G401.6 (cell line): ENCODE measurements at regions not wholly inside any gene's neighbourhood (a gene's known extent, or its start where the extent isn't known, plus 50 kb on each side); places are given as distances from the start of the nearest gene placed in this dataset.

ENCODE experiments used
- FAIRE-seq: peaks from 2 replicates; lab custom pipeline; 2012; peaks lifted over from hg19 to GRCh38; lab: Jason Lieb, UNC

DNA sequence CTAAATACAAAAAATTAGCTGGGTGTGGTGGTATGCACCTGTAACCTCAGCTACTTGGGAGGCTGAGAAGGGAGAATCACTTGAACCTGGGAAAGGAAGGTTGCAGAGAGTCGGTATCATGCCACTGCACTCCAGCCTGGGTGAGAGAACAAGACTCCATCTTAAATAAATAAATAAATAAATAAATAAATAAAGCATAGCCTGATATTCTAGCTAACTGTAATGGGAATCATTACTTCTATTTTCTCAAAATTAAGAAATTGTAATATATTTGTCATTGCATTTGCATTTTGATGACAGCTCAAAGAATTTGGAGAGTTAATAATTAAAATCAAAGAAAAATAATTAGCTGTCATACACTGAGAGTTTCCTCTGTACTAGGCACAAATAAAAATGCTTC is 561.1 kb downstream of the EFNB2 start:
- FAIRE-seq = no peak

DNA sequence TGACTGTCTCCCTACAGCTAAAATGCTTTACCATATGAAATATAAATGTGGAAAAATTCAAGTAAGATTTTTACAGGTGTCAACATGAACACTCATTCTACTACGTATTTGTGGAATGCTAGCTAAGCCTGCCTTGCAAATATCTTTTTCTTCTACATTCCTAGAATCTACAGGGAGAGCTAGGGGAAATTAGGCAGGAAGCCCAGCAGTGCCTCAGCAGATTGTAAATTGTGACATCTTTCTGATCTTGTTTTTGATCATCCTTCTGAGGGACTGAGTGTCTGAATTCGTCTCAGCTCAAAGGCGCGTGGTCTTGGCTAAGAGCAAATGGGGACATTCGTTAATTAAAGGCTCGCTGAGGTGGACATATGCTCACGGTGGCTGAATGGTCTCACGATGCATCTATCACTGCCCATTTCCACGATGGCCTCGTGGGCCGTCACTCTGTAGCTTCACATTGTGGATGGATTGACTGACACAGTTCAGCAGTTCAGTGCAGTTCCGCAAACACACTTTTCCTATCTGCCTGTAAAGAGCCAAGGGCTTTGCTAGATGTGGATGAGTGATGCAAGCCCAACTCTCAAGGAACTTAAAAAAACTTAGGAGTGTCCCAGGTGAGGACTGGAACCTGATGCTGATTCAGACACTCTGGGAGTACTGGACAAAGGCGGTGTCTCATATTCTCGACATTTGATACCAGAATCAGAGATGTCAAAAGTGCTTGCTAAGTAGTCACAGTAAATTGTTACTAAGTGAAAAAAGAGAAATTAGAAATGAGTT is 562.5 kb downstream of the EFNB2 start:
- FAIRE-seq = no peak

DNA sequence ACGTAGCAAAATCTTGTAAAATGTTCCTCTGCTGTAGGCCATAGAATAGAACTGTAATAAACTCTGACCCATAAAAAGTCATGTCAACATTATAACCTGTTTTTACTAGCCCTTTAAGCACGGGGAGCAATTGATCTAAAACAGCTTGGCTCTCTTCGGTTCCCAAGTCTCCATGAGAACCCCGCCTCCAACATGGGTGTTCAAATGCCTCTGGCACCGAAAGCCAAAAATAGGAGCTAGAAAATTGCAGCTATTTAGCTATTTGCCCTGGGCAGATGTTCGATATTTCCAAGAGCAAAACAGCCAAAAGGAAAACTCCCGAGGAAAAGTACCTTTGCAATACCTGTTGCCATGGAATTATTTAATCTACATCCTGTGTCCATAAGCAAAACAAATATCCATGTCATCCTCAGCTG is 563.1 kb downstream of the EFNB2 start:
- no peak for FAIRE-seq

DNA sequence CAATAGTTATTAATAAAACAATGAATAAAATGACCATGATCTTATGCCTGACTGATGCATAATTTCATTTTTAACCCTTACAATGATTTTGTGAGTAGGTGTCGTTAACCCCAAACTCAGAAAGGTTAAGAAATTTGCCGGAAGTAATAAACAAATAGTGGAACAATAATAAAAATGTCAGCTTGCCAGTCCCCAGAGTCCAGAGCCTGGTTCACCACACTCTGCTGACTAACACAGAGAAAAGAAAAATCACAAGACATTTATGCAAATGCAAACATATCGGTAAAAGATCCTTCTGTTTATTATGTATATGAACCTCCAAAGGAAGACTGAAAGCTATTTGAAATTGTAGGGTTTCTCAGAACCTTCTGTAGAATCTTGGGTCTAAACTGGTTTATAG is 563.7 kb downstream of the EFNB2 start:
- FAIRE-seq = no peak

DNA sequence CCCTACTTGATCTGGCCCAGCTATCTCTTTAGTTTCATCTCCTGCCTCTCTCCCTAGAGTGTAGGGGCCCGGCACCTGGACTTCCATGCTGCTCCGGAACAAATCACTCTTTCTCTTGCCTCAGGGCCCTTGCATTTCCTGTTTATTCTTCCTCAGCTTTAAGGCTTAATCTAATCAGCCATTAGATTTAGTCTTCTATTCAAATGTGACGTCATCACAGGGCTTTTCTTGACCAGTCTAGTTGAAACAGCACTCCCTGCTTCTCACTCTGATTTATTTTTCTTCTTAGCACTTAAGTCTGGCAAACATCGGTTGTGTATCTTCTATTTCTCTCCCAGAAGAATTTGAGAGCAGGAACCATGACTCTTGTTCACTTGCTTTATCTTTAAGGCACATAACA is 564.1 kb downstream of the EFNB2 start:
- no peak for FAIRE-seq

GRCh38 chr13:105969761-105970160 is 565.7 kb downstream of the EFNB2 start:
- no peak for FAIRE-seq

GRCh38 chr13:105965910-105966309 is 569.6 kb downstream of the EFNB2 start:
- FAIRE-seq = no peak

GRCh38 chr13:105962080-105962479 is 573.4 kb downstream of the EFNB2 start:
- FAIRE-seq = no peak

DNA sequence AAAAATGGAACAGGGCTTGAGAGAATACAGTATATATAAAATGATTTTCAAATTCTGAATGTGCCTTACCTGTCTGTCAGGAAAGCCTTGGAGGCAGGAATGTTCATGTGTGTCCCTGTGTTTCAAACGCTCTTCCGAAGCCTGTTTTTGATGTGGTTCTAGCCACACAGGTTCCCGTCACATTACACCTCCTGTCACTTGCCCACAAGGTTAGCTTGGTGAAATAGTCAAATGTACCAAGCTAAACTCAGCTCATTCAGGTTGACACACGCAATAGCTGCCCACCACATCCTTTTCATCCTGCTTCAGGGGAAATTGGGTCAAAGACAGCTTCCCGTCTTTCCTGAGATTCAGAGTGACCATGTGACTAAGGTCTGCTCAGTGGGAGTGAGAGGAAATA is 574.0 kb downstream of the EFNB2 start:
- FAIRE-seq = no peak

- no peak for FAIRE-seq
Measured at GRCh38 chr13:105960326-105960725, 575.1 kb downstream of the EFNB2 start.

- no peak for FAIRE-seq
Measured at GRCh38 chr13:105959876-105960275, 575.6 kb downstream of the EFNB2 start.

DNA sequence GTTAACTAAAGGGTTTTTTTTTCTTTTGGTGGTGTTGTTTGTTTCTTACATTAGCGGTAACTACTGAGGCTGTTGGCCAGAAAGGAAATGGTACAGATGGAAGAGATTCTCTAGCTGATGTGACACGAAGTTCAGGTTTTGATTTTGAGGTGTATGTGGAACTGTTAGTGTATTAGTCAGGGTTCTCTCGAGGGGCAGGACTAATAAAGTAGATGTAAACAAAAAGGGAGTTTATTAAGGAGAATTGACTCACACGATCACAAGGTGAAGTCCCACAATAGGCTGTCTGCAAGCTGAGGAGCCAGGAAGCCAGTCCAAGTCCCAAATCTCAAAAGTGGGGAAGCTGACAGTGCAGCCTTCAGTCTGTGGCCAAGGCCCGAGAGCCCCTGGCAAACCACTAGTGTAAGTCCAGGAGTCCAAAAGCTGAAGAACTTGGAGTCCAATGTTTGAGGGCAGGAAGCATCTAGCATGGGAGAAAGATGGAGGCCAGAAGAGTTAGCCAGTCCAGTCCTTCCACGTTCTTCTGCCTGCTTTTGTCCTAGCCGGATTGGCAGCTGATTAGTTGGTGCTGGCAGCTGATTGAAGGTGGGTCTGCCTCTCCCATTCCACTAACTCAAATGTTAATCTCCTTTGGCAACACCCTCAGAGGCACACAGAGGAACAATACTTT is 577.6 kb downstream of the EFNB2 start:
- FAIRE-seq = no peak

DNA sequence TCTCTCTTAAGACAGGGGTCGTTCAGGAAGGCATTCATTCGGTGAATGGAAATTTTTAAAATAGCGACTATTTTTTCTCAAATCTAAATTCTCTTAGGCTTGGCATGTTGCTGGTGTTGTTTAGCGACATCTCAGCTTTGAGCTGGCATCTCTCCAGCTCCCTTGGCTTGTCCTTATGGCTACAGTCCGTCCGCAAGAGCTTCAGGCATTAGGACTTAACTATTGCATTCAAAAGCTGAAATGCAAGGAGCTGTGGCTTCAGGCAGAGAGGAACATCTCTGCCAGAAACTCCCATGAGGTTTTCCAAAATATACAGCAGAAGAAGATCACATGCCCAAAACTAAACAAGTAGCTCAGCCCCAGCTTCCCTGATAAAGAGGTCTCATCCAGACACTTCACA is 578.5 kb downstream of the EFNB2 start:
- no peak for FAIRE-seq

GRCh38 chr13:105952973-105953290 is 582.5 kb downstream of the EFNB2 start:
- no peak for FAIRE-seq

DNA sequence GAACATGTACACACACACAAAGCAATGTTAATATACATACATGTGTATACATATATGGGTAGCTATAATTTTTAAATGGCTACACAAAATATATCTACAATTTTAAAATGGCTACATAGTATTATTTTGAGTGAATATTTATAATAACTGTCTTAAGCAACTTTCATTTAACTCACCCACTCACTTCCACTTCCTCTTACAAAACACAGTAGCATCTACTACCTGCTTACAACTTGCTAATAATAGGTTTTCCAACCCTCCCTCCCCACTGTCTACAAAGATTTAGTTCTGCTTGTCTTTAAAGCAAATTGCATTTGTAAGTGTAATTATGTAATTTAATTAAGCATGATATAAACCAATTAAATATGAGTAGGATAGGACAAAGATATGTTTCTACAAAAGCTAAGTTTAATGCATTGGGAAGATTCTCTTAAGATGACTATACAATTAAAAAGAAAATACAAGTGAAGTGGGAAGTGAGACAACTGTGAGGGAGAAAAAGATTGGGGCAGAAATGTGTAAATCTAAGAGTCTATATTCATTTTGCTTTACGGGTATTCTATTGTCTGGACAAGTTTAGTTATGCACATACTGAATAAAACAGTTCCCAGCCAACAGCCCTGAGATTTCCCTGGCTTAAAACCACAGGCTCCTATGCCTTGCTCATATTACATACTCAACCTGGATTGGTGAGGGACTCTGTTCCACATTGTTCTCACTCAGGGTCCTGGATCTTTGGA is 583.1 kb downstream of the EFNB2 start:
- no peak for FAIRE-seq

DNA sequence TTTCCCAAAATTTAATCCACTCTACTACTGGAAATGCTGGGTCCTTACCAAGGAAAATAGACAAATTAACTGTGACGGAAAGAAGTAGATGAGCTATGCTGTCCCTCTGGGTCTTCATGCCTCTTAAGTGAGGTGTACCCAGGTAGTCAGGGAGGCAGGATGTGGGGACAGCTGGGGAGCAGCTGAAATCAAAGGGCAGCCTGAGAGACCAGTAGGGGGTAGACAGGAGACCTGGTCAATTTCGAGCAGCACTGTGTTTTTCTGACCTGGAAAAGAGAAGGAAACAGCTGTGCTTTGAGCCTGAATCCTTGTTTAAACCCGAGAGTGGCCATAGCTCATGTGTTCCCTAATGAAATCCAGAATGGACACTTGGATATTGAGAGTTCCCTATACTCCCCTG is 587.3 kb downstream of the EFNB2 start:
- no peak for FAIRE-seq

GRCh38 chr13:105940882-105941281 is 594.6 kb downstream of the EFNB2 start:
- no peak for FAIRE-seq

DNA sequence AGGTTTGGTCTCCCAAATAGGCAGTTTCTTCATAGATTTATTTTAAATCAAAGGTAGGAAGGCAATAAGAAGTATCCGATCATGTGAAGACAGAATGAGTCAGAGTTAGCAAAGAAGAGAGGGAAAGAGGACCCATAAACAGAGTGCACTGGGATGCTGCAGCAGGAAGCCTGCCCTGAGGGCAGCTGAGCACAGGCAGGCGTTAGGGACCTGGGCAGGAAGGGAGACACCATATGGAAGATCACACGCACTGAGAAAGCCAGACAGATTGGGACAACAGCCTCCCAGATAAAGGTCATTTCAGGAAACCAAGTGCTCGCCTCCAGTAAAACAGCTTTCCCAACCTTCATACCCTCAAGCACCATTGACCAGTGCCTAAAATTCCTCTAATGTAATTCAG is 598.0 kb downstream of the EFNB2 start:
- no peak for FAIRE-seq

- FAIRE-seq = no peak
Measured at GRCh38 chr13:105936816-105937215, 598.6 kb downstream of the EFNB2 start.

DNA sequence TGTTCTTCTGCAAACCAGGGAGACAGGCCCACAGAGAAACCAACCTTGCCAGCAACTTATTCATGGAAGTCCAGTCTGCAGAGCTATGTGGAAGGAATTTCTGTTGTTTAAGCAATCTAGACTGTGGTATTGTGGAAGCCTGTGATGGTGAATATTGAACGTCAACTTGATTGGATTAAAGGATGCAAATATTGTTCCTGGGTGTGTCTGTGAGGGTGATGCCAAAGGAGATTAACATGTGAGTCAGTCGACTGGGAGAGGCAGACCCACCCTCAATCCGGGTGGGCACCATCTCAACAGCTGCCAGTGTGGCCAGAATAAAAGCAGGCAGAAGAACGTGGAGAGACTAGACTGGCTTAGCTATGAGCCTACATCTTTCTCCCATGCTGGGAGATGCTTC is 606.0 kb downstream of the EFNB2 start:
- no peak for FAIRE-seq

- FAIRE-seq = no peak
Measured at GRCh38 chr13:105928901-105929300, 606.6 kb downstream of the EFNB2 start.

- FAIRE-seq = no peak
Measured at GRCh38 chr13:105928048-105928447, 607.4 kb downstream of the EFNB2 start.

- FAIRE-seq = no peak
Measured at GRCh38 chr13:105925496-105925895, 610.0 kb downstream of the EFNB2 start.

GRCh38 chr13:105921711-105922110 is 613.8 kb downstream of the EFNB2 start:
- FAIRE-seq = no peak
